ENCODE measurements at regions not wholly inside any gene's neighbourhood (a gene's known extent, or its start where the extent isn't known, plus 50 kb on each side); places are given as distances from the start of the nearest gene placed in this dataset.

DNA sequence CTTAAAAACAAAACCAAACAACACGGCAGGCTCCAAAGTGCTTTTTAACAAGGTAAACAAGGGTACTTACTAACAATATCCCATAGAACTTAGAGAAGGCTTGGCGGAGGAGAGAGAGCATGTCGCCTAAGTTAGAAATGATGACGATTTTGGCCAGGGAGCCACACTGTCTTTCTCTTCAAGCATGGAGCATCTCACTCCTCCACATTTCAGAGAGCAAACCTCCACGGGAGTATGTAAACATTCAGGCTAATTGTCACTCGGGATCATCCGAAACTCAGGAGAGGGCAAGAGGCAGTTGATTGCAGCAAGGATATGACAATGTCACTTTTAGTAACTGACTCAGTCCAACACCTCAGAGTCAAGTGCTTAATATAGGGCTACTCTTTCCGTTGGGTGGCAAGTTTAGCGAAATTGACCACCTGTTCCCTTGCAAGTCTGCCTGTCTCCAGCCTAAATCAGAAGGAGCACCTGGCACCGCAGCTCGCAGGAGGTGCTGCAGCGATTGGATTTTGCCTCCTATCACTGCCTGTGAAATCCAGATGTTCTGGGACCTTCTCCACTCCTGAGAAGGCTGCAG is 65.8 kb upstream of the RPS6KA2 start:
- H3K27ac ChIP-seq: no peak overlapping the region
- DNase-seq (ENCODE audit: low read depth in 1 of 2, low spot score in 1 of 2): no peak
- TF ChIP-seq, protein P1, sequence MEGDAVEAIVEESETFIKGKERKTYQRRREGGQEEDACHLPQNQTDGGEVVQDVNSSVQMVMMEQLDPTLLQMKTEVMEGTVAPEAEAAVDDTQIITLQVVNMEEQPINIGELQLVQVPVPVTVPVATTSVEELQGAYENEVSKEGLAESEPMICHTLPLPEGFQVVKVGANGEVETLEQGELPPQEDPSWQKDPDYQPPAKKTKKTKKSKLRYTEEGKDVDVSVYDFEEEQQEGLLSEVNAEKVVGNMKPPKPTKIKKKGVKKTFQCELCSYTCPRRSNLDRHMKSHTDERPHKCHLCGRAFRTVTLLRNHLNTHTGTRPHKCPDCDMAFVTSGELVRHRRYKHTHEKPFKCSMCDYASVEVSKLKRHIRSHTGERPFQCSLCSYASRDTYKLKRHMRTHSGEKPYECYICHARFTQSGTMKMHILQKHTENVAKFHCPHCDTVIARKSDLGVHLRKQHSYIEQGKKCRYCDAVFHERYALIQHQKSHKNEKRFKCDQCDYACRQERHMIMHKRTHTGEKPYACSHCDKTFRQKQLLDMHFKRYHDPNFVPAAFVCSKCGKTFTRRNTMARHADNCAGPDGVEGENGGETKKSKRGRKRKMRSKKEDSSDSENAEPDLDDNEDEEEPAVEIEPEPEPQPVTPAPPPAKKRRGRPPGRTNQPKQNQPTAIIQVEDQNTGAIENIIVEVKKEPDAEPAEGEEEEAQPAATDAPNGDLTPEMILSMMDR (IDR thresholded peaks at IDR 0.05; ENCODE audit: low read depth, low read length): no peak
- H3K36me3 ChIP-seq: no peaks in the 10 kb centered on the region
- peaks cover 26% of the 10 kb centered on the region for H3K4me1 ChIP-seq (ENCODE audit: low read depth)
- no peaks in the 10 kb centered on the region for H3K9me3 ChIP-seq (ENCODE audit: low read depth)
- no peak overlapping the region for H3K4me3 ChIP-seq
- H3K27me3 ChIP-seq: no peaks in the 10 kb centered on the region

DNA sequence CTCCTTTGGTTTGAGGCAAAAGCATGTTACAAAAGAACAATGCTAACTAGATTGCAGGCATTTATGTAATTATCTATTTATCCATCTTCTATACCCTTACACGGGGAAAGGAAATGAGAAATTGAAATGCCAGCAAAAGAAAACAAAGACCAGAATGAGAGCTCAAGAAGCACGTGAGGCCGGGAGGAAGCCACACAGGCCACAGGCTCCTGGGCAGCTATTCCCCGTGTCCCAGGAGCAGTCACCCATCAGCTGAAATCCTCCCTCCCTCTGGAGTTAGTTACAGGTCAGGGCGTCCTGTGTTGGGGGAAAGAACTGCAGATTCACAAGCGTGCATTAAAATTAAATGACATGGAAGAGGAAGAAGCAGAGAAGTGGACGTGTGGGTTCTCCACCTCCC is 64.7 kb upstream of the RPS6KA2 start:
- Histone ChIP-seq H3K27me3 (no peaks in the 10 kb centered on the region), H3K9me3 (ENCODE audit: low read depth) (no peaks in the 10 kb centered on the region)
- TF ChIP-seq, protein P1 (IDR thresholded peaks at IDR 0.05; ENCODE audit: low read depth, low read length): no peak

DNA sequence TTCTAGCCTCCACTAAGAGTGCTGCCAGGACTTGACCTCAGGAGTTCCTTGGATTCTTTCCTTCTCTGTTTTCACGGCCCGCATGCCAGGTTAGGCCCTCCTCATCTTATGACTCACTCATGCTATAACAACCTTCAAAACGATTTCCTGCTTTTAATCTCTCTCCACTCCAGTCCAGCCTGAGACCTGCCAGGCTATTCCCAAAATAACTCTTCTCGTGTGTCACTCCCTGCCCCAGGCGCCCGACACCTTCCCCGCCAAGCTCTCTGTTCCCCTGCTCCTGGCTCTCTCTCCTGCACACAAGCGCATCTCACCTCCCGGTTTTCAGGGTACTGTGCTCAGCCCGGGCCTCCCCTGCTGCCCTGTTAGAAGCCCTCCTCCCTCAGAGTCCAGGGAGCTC is 64.1 kb upstream of the RPS6KA2 start:
- TF ChIP-seq, protein P1 (IDR thresholded peaks at IDR 0.05; ENCODE audit: low read depth, low read length): no peak
- peak overlapping the region; percentile 77 for H3K27ac ChIP-seq
- H3K27me3 ChIP-seq: no peaks in the 10 kb centered on the region
- H3K4me1 ChIP-seq (ENCODE audit: low read depth): peaks cover 26% of the 10 kb centered on the region
- no peaks in the 10 kb centered on the region for H3K9me3 ChIP-seq (ENCODE audit: low read depth)
- peak; percentile 52 to 84 for DNase-seq (ENCODE audit: low read depth in 1 of 2, low spot score in 1 of 2)
- no peaks in the 10 kb centered on the region for H3K36me3 ChIP-seq
- H3K4me3 ChIP-seq: no peak overlapping the region

More for the DNA sequence above, 64.7 kb upstream of the RPS6KA2 start:
- DNase-seq (ENCODE audit: low read depth in 1 of 2, low spot score in 1 of 2): no peak
- Histone ChIP-seq H3K27ac (peak overlapping the region; percentile 77), H3K36me3 (no peaks in the 10 kb centered on the region), H3K4me1 (ENCODE audit: low read depth) (peaks cover 26% of the 10 kb centered on the region), H3K4me3 (no peak overlapping the region)

DNA sequence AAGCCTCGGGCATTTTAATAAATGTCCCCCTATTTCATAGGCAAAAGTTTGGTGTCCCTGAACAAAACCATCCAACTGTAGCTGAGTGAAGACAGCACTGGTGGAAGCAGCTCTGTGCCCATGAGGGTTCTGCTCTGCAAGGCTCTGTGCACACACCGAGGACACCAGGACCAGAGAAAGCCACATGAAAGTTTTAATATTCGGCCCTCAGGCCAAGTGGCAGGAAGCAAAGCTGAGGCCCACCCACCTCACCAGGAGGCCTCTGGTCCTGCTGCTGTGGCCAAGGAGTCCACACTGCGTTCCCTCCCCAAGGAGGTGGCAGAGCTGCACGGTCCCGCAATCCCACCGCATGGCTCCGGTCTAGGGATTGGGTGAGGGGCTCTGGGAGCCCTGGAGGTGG is 62.6 kb upstream of the RPS6KA2 start:
- H3K9me3 ChIP-seq (ENCODE audit: low read depth): no peaks in the 10 kb centered on the region
- no peaks in the 10 kb centered on the region for H3K27me3 ChIP-seq
- no peak for DNase-seq (ENCODE audit: low read depth in 1 of 2, low spot score in 1 of 2)
- peaks cover 26% of the 10 kb centered on the region for H3K4me1 ChIP-seq (ENCODE audit: low read depth)
- no peaks in the 10 kb centered on the region for H3K36me3 ChIP-seq
- H3K4me3 ChIP-seq: no peak overlapping the region
- H3K27ac ChIP-seq: no peak overlapping the region
- TF ChIP-seq, protein P1 (IDR thresholded peaks at IDR 0.05; ENCODE audit: low read depth, low read length): no peak

DNA sequence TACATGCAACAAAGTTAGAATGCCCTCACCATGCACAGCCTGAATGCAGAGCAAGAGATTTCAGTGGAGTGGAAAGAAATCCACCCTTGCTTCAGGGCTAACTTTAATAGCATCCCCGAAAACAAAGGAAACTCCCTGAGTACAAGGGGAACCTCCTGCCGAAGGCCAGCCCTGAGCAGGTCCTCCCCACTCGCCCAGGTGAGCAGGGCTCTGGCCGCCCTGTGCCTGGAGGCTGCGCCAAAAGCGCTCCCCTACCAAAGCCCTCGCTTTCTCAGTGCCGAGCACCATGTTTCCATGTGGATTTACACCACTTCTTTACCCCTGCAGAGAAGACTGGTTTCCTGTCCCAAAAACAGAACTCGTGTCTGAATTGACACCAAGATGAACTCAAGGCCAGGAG is 61.9 kb upstream of the RPS6KA2 start:
- no peak overlapping the region for H3K27ac ChIP-seq
- no peak overlapping the region for H3K4me3 ChIP-seq
- H3K4me1 ChIP-seq (ENCODE audit: low read depth): peaks cover 26% of the 10 kb centered on the region
- no peaks in the 10 kb centered on the region for H3K9me3 ChIP-seq (ENCODE audit: low read depth)
- TF ChIP-seq, protein P1 (IDR thresholded peaks at IDR 0.05; ENCODE audit: low read depth, low read length): no peak
- DNase-seq (ENCODE audit: low read depth in 1 of 2, low spot score in 1 of 2): no peak
- H3K36me3 ChIP-seq: no peaks in the 10 kb centered on the region
- no peaks in the 10 kb centered on the region for H3K27me3 ChIP-seq

DNA sequence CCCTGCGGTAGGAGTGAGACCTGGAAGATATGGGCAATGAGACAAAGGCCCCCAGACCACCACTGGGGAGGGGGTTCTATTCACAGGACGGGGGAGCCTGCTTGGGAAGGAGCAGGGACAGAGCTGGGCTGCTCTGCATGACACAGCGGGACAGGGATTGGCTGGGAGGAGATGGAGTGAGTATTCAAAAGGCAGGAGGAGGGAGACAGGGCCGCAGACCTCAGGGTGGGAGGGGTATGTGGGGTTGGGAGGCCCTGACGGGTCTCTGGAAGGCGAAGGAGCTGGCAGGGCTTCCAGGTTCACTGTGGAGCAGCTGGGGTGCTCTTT is 60.8 kb upstream of the RPS6KA2 start:
- H3K4me3 ChIP-seq: no peak overlapping the region
- H3K4me1 ChIP-seq (ENCODE audit: low read depth): peaks cover 24% of the 10 kb centered on the region
- H3K36me3 ChIP-seq: no peaks in the 10 kb centered on the region
- no peak for DNase-seq (ENCODE audit: low read depth in 1 of 2, low spot score in 1 of 2)
- H3K9me3 ChIP-seq (ENCODE audit: low read depth): no peaks in the 10 kb centered on the region
- H3K27ac ChIP-seq: no peak overlapping the region
- TF ChIP-seq, protein P1 (IDR thresholded peaks at IDR 0.05; ENCODE audit: low read depth, low read length): no peak
- no peaks in the 10 kb centered on the region for H3K27me3 ChIP-seq

Data from cardiac muscle cell (in vitro differentiated cells and primary cell).